ENCODE measurements at regions not wholly inside any gene's neighbourhood (a gene's known extent, or its start where the extent isn't known, plus 50 kb on each side); places are given as distances from the start of the nearest gene placed in this dataset.
A peak's percentile ranks its signal among the peaks of the same experiment; 100 is the strongest.

DNA sequence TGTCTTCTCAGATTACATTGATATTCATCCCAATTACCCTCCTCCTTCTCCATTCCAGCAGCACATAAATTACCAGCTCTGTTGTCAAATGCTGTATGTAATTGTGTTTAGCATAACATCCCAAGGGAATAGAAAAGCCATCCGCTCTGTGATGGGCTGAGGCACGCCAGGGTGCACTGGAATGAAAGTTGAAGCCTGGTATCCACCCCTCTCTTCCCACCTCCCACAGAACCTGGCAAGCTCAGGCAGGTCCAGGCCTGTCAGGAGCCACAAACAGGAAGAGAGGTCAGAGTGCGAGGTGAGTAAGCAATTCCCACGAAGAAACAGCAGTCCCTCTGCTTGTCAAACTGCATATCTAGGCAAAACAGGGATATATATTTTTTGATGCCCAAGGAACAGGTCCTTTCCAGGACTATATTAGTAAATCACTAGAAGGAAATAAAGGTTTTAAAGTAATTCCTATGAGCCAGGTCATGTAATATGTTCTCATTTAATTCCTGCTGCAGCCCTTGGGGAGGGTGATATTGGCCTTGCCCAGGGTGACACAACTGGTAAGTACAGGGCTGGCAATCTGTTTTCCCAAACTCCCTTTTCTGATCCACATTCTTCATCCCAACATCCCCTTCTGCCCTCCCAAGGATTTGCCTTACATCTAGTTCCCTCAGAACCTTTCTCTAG is 155.6 kb upstream of the GHITM start:
- Mint-ChIP-seq H3K27ac (ENCODE audit: unreplicated experiment) (no peak overlapping the region), H3K27me3 (ENCODE audit: unreplicated experiment) (no peaks in the 10 kb centered on the region), H3K9me3 (ENCODE audit: unreplicated experiment) (peaks cover 4% of the 10 kb centered on the region)

DNA sequence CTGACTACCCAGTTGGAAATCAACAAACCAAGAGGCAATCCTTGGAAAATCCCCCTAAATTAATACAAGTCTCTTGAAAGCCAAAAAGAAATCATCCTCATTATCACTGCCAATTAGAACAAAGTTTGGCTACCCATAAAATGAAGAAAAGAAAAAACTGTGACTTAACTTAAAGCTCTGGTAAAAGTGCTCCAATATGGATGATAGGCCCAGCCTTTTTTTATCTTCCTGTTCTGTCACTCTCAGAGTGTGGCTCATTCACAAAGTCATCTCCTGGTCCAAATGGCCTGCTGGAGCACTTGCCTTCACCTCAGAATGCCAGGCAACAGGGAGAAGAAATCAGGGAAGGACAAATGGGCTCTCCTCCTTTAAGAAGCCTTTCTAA is 155.1 kb upstream of the GHITM start:
- H3K36me3 Mint-ChIP-seq (ENCODE audit: unreplicated experiment) = no peaks in the 10 kb centered on the region
- no peaks in the 10 kb centered on the region for H3K27me3 Mint-ChIP-seq (ENCODE audit: unreplicated experiment)
- DNase-seq = no peak
- TF ChIP-seq, protein P1, sequence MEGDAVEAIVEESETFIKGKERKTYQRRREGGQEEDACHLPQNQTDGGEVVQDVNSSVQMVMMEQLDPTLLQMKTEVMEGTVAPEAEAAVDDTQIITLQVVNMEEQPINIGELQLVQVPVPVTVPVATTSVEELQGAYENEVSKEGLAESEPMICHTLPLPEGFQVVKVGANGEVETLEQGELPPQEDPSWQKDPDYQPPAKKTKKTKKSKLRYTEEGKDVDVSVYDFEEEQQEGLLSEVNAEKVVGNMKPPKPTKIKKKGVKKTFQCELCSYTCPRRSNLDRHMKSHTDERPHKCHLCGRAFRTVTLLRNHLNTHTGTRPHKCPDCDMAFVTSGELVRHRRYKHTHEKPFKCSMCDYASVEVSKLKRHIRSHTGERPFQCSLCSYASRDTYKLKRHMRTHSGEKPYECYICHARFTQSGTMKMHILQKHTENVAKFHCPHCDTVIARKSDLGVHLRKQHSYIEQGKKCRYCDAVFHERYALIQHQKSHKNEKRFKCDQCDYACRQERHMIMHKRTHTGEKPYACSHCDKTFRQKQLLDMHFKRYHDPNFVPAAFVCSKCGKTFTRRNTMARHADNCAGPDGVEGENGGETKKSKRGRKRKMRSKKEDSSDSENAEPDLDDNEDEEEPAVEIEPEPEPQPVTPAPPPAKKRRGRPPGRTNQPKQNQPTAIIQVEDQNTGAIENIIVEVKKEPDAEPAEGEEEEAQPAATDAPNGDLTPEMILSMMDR (IDR thresholded peaks at IDR 0.05; ENCODE audit: partially characterized antibody, unreplicated experiment) = no peak
- no peak overlapping the region for H3K4me3 Mint-ChIP-seq (ENCODE audit: unreplicated experiment)
- peaks cover 4% of the 10 kb centered on the region for H3K9me3 Mint-ChIP-seq (ENCODE audit: unreplicated experiment)
- no peak overlapping the region for H3K27ac Mint-ChIP-seq (ENCODE audit: unreplicated experiment)
- peaks cover 26% of the 10 kb centered on the region for H3K4me1 Mint-ChIP-seq (ENCODE audit: low read depth, unreplicated experiment)

More for the DNA sequence above, 155.6 kb upstream of the GHITM start:
- Mint-ChIP-seq H3K4me1 (ENCODE audit: low read depth, unreplicated experiment) (peaks cover 26% of the 10 kb centered on the region), H3K4me3 (ENCODE audit: unreplicated experiment) (peak overlapping the region; percentile 14), H3K36me3 (ENCODE audit: unreplicated experiment) (no peaks in the 10 kb centered on the region)
- TF ChIP-seq, protein P1 (IDR thresholded peaks at IDR 0.05; ENCODE audit: partially characterized antibody, unreplicated experiment) = no peak
- DNase-seq = peak; percentile 29

DNA sequence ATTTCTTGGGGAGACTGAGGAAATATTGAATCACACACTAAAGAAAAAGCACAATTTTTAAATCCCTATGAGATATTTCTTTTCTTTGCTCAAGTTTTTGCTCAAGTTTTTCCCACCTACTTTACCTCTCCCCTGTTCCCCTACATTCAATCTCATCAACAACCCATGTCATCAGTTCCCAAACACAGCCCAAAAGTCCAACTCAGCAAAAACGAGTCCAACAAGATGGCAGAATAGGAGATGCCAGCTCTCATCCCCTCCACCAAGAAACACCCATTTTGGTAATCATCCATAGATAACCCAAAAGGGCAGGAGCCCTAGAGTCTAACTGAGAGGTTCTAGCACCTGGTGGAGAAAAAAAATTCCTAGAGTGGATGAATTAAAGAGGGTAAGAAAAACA is 152.5 kb upstream of the GHITM start:
- no peak overlapping the region for H3K4me3 Mint-ChIP-seq (ENCODE audit: unreplicated experiment)
- H3K27ac Mint-ChIP-seq (ENCODE audit: unreplicated experiment) = no peak overlapping the region
- H3K4me1 Mint-ChIP-seq (ENCODE audit: low read depth, unreplicated experiment) = peaks cover 15% of the 10 kb centered on the region
- DNase-seq = no peak
- H3K9me3 Mint-ChIP-seq (ENCODE audit: unreplicated experiment) = peaks cover 4% of the 10 kb centered on the region
- H3K27me3 Mint-ChIP-seq (ENCODE audit: unreplicated experiment) = no peaks in the 10 kb centered on the region
- TF ChIP-seq, protein P1 (IDR thresholded peaks at IDR 0.05; ENCODE audit: partially characterized antibody, unreplicated experiment) = no peak
- H3K36me3 Mint-ChIP-seq (ENCODE audit: unreplicated experiment) = no peaks in the 10 kb centered on the region

DNA sequence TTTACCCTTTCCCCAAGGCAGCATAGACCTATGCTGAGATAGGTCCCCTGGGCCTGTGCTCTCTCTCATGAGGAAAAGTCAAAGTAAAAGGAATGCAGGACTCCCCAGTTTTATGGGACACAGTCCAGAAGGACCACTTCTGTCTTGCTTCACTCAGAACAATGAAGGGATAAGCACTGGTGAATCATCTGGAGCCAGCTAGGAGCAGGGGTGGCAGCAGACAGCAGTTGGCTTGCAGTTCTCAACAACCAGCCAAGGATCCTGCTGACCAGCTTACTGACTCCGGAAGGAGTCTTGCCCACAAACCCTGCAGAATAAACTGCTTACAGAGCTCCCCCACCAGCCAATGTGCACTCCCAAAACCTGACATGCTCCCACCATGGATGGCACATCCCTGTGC is 152.1 kb upstream of the GHITM start:
- peaks cover 17% of the 10 kb centered on the region for H3K4me1 Mint-ChIP-seq (ENCODE audit: low read depth, unreplicated experiment)

DNA sequence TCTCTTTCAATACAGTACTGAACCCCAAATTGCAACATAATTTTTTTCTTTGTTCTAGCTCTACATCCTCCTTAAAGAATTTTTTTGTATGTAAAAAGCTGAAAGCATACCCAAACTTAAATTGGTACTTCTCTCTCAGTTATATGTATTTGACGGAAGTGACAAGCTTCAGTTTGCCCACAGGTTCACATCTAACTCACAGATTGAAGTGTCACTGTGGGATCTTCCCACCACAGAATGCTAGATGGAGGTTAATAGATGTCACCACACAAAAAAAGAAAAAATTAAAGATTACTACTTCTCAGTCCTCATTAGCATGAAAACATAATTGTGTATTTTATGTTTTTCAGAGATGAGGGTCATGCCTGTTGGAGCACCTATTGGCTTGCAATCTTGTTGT is 150.9 kb upstream of the GHITM start:
- TF ChIP-seq, protein P1 (IDR thresholded peaks at IDR 0.05; ENCODE audit: partially characterized antibody, unreplicated experiment) = no peak
- Mint-ChIP-seq H3K9me3 (ENCODE audit: unreplicated experiment) (no peaks in the 10 kb centered on the region), H3K36me3 (ENCODE audit: unreplicated experiment) (no peaks in the 10 kb centered on the region), H3K4me3 (ENCODE audit: unreplicated experiment) (no peak overlapping the region), H3K27me3 (ENCODE audit: unreplicated experiment) (peaks cover 3% of the 10 kb centered on the region), H3K4me1 (ENCODE audit: low read depth, unreplicated experiment) (peaks cover 5% of the 10 kb centered on the region), H3K27ac (ENCODE audit: unreplicated experiment) (no peak overlapping the region)
- DNase-seq = no peak

More for the DNA sequence above, 152.1 kb upstream of the GHITM start:
- Mint-ChIP-seq H3K27me3 (ENCODE audit: unreplicated experiment) (peaks cover 3% of the 10 kb centered on the region), H3K36me3 (ENCODE audit: unreplicated experiment) (no peaks in the 10 kb centered on the region), H3K4me3 (ENCODE audit: unreplicated experiment) (no peak overlapping the region), H3K9me3 (ENCODE audit: unreplicated experiment) (peaks cover 3% of the 10 kb centered on the region), H3K27ac (ENCODE audit: unreplicated experiment) (no peak overlapping the region)
- TF ChIP-seq, protein P1 (IDR thresholded peaks at IDR 0.05; ENCODE audit: partially characterized antibody, unreplicated experiment) = no peak
- no peak for DNase-seq

All from glutamatergic neuron (in vitro differentiated cells).